Urinary bladder (tissue), 3 donors: ENCODE measurements at regions not wholly inside any gene's neighbourhood (a gene's known extent, or its start where the extent isn't known, plus 50 kb on each side); places are given as distances from the start of the nearest gene placed in this dataset.

ENCODE experiments used
- DNase-seq: peaks from one replicate; pipeline ENCODE4 v3.0.0-alpha.2; 2015; ENCODE audit errors: extremely low spot score
- H3K27ac ChIP-seq: one replicate; pipeline ENCODE4 v1.5.1; 2013; ENCODE audit warnings: low read depth, mild to moderate bottlenecking, moderate library complexity
- H3K36me3 ChIP-seq: one replicate; pipeline ENCODE4 v1.6.1; 2013; ENCODE audit warnings: mild to moderate bottlenecking, moderate library complexity; ENCODE audit not compliant: insufficient read depth
- H3K4me1 ChIP-seq: one replicate; pipeline ENCODE4 v1.6.1; 2013; ENCODE audit warnings: mild to moderate bottlenecking, moderate library complexity; ENCODE audit not compliant: insufficient read depth
- H3K4me3 ChIP-seq: one replicate; pipeline ENCODE4 v1.5.1; 2013; ENCODE audit warnings: low read depth, low read length
- WGBS: extraction: QIAGEN DNeasy Blood & Tissue Kit; methylation state at CpG from one replicate; pipeline ENCODE4 v1.1.7; 2013; 5-methylcytosine and 5-hydroxymethylcytosine counted together
- donor health status: healthy with polysubstance abuse.
- donor health status: healthy.

- H3K27ac ChIP-seq: peak overlapping the region; percentile 35
- 13% methylated on average over 5 of the region's 5 CpGs for WGBS
- no peak for DNase-seq
Observed at GRCh38 chr12:115394496-115395220, 710.7 kb upstream of the TBX3 start.

GRCh38 chr12:115388139-115388538 lies 704.2 kb upstream of the TBX3 start:
- H3K36me3 ChIP-seq: no peaks in the 10 kb centered on the region
- no peak for DNase-seq
- H3K27ac ChIP-seq: no peak overlapping the region
- WGBS: 68% methylated on average over 6 of the region's 6 CpGs
- H3K4me3 ChIP-seq: no peak overlapping the region
- no peaks in the 10 kb centered on the region for H3K4me1 ChIP-seq

More at GRCh38 chr12:115394496-115395220, 710.7 kb upstream of the TBX3 start:
- H3K4me1 ChIP-seq: no peaks in the 10 kb centered on the region
- H3K36me3 ChIP-seq: no peaks in the 10 kb centered on the region
- H3K4me3 ChIP-seq: no peak overlapping the region

DNA sequence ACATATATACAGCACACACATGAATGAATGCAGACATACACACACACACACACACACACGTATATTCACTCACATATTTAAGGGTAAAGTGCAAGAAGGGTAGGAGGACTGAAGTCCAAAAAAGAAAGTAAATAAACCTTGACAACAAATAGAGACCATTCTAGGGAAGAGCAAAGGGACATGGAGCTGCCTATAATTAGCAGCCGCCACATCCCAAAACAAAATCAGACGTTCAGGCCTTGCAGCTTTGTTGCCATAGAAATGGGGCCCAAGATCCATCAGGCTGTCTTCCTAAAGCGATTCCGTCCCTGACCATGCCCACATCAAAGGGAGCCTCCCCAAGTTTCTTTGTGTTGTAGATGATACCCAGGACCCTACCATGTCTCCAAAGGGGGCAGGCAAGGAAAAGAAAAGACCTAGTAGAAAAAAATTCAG lies 703.5 kb upstream of the TBX3 start:
- H3K27ac ChIP-seq: no peak overlapping the region
- H3K4me3 ChIP-seq: no peak overlapping the region
- H3K36me3 ChIP-seq: no peaks in the 10 kb centered on the region
- no peaks in the 10 kb centered on the region for H3K4me1 ChIP-seq
- no peak for DNase-seq
- WGBS: 69% methylated on average over 5 of the region's 5 CpGs

- WGBS: 77% methylated on average over 6 of the region's 6 CpGs
- Histone ChIP-seq H3K4me3 (no peak overlapping the region), H3K4me1 (no peaks in the 10 kb centered on the region), H3K27ac (no peak overlapping the region), H3K36me3 (no peaks in the 10 kb centered on the region)
- no peak for DNase-seq
Observed at GRCh38 chr12:115386946-115387345, 703.0 kb upstream of the TBX3 start.

DNA sequence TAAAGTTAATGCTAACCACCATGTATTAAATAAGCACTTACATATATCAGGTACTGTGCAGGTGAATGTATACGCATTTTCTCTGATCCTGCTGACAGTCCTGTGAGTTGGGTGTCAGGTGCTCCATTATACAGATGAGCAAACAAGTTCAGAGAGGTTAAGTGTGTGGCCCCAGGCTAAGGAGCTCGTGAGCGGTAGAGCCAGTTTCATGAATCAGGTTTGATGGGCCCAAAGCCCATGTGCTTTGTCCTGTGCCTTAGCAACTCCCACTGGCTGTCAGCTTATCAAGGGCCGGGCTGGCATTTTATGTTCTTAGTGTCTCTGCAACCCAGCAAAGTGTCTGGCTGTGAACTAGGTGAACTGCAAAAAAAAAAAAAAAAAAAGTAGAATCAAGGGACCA lies 701.2 kb upstream of the TBX3 start:
- 90% methylated on average over 4 of the region's 4 CpGs for WGBS
- Histone ChIP-seq H3K36me3 (no peaks in the 10 kb centered on the region), H3K4me3 (no peak overlapping the region), H3K27ac (no peak overlapping the region), H3K4me1 (no peaks in the 10 kb centered on the region)
- no peak for DNase-seq

GRCh38 chr12:115384391-115384790 lies 700.4 kb upstream of the TBX3 start:
- H3K27ac ChIP-seq: no peak overlapping the region
- DNase-seq: no peak
- no peaks in the 10 kb centered on the region for H3K36me3 ChIP-seq
- H3K4me3 ChIP-seq: no peak overlapping the region
- H3K4me1 ChIP-seq: no peaks in the 10 kb centered on the region
- WGBS: 90% methylated on average over 5 of the region's 5 CpGs

DNA sequence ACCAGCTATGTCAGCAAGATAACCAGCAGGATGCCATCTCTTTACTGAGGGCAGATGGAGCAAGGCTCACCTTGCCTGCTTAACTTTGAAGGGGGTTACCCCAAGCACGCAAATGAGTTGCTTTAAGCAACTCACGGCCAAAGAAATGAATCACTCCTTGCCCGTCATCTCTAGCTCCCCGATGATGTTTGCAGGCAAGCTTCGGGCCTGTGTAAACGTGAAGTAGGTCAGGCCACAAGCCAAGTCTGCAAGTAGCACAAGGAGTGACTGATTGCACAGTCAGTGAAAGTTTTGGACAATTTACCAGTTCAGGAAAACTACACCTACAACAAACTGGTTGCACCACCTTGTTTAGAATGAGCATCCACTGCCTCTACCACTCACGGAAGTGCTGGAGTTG lies 699.7 kb upstream of the TBX3 start:
- H3K4me1 ChIP-seq: no peaks in the 10 kb centered on the region
- no peaks in the 10 kb centered on the region for H3K36me3 ChIP-seq
- no peak overlapping the region for H3K27ac ChIP-seq
- 57% methylated on average over 7 of the region's 7 CpGs for WGBS
- DNase-seq: no peak
- no peak overlapping the region for H3K4me3 ChIP-seq

DNA sequence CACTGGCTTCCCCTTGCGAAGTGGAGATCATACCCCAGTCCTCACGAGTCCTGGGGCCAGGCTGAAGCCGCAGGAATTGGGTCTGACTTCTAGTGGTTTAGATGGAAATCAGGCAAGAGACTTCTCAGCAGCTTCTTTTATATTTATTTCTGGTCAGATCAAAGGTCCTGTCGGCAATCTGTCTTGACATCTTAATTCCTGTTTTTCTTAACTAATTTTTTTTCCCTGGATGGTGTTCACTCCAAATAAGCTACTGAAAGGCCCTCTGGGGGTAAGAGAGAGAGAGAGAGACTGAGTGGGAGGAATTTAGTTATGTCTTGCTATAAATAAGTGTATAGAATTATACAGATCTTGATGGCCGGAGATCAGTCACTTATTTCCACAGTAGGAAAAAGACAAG lies 698.7 kb upstream of the TBX3 start:
- DNase-seq: no peak
- 80% methylated on average over 5 of the region's 5 CpGs for WGBS

DNA sequence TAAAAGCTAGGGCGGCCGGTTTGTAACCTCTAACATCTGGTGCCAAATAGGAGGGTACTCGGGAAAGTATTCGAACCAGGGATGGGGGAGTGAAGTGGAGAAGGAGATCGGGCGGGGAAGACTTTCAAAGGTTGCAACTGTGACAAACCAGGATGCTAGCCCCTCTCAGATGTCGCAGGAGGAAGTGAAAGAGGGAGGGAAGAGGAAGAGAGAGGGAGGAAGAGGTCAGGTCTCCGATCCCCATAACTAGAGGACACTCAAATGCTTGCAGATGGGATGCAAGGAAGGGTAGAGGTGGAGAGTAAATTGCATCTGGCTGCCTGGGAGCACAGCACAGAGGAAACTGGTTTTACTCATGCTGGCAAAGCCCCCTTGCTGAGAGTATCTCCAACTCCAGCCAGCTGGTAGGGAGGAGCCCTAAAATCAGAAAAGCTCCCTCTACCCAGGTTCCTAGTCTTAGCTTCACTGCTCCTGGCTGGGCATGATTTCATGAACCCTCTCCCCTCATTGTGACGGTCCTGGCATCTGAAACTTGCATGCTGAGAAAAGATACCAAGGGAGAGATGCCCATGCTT lies 696.7 kb upstream of the TBX3 start:
- no peak overlapping the region for H3K27ac ChIP-seq
- no peak overlapping the region for H3K4me3 ChIP-seq
- DNase-seq: no peak
- WGBS: 68% methylated on average over 9 of the region's 9 CpGs
- no peaks in the 10 kb centered on the region for H3K36me3 ChIP-seq
- H3K4me1 ChIP-seq: no peaks in the 10 kb centered on the region

More for the DNA sequence above, 698.7 kb upstream of the TBX3 start:
- H3K27ac ChIP-seq: no peak overlapping the region
- no peaks in the 10 kb centered on the region for H3K36me3 ChIP-seq
- no peak overlapping the region for H3K4me3 ChIP-seq
- no peaks in the 10 kb centered on the region for H3K4me1 ChIP-seq

DNA sequence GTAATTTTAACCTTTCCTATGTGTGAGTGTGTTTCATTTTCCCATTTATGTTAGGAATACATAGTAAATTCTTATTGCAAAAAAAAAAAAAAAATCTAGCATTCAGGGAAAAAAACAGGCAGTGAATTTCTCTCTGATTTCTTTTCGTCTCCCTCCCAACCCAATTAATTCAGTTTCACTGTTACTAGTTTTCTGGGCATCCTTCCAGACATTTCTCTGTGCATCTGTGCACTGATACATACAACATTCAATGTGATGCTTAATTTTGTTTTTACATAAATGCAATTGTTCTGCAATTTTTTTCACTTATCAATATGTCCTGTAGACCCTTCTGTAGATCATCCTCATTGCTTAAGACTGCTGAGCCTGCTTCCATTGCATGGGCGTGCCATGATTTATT lies 694.3 kb upstream of the TBX3 start:
- no peak for DNase-seq
- 65% methylated on average over 2 of the region's 2 CpGs for WGBS
- H3K4me1 ChIP-seq: no peaks in the 10 kb centered on the region
- no peak overlapping the region for H3K4me3 ChIP-seq
- no peaks in the 10 kb centered on the region for H3K36me3 ChIP-seq
- H3K27ac ChIP-seq: no peak overlapping the region

GRCh38 chr12:115377779-115378178 lies 693.8 kb upstream of the TBX3 start:
- Histone ChIP-seq H3K36me3 (no peaks in the 10 kb centered on the region), H3K4me1 (no peaks in the 10 kb centered on the region), H3K27ac (no peak overlapping the region), H3K4me3 (no peak overlapping the region)
- 78% methylated on average over 7 of the region's 7 CpGs for WGBS
- DNase-seq: peak; percentile 80

DNA sequence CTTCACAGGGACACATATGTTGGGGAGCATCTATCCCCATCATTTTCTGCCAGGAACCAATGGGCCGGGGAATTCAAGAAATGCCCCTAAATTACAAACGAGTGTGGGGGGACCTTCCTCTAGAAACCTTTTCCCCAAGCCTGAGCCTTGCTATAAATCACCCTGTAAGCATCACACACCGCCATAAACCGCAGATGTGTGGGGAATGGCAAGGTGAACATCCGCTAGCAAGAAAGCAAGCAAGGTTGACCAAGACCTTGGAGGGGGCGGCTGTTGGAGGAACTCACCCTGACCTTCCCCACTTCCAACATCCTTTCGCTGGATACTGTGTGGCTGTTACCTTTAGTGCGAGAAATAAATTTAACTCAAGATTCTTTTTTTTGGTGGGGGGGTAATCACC lies 693.3 kb upstream of the TBX3 start:
- no peaks in the 10 kb centered on the region for H3K4me1 ChIP-seq
- no peak overlapping the region for H3K4me3 ChIP-seq
- H3K27ac ChIP-seq: no peak overlapping the region
- DNase-seq: no peak
- WGBS: 86% methylated on average over 8 of the region's 8 CpGs
- no peaks in the 10 kb centered on the region for H3K36me3 ChIP-seq

DNA sequence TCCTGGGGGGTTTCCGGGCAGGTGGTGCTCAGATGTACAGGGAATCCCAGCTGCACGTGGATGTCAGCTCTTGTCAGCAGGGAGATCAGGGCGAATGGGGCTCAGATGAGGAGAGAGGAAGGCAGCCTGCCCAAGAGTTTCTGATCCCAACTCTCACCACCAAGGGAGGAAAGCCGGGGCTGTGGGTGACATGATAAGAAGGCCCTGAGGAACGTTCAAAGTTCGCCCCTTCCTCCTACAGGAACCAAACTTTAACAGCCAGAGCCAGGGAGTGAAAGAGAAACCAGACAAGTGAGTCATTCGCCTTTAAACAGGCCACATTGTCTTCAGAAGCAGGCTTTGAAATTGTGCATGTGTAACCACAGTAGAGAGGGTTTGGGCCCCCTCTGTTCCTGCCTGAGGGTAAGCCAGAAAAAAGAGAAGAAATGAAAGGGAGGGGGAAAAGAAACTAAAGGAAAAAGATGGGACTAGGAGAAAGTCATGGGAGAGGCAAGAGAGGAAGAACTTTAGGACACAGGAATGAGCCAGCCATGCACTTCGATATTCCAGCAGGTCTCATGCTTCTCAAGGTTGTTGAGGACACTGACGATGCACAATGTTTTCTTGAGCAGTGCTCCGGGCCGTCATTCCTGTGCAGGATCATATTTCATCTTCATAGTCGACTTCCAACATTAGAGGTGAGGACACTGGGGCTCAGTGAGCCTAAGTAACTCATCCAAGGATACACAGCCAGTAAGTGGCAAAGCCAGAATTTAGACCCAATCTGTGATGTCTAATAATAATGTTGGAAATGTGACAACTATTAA lies 691.4 kb upstream of the TBX3 start:
- WGBS: 52% methylated on average over 12 of the region's 12 CpGs
- no peak overlapping the region for H3K27ac ChIP-seq
- no peak overlapping the region for H3K4me3 ChIP-seq
- no peaks in the 10 kb centered on the region for H3K4me1 ChIP-seq
- DNase-seq: no peak
- no peaks in the 10 kb centered on the region for H3K36me3 ChIP-seq
